ENCODE measurements at regions not wholly inside any gene's neighbourhood (a gene's known extent, or its start where the extent isn't known, plus 50 kb on each side); places are given as distances from the start of the nearest gene placed in this dataset.

DNA sequence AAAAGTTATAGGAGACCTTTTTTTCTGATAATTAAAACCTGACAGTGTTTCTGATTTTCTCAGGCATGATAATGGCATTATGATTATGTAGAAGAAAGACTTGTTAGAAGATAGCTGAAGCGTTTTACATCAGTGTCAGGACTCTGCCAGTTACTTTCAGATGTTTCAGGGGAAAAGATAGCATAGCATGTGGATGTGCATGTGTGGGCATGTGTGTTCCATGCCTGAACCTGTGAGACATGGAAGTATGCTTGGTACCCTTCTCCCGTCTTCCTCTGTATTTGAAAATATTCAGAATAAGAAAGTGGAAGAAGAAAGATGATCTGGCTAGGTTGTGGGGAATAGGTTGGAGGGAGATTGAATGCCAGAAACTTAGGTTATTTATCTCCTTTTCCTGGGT is 113.1 kb upstream of the PCAT7 start:
- no peak for DNase-seq
- 100% methylated on average over 2 of the region's 2 CpGs for WGBS (ENCODE audit: insufficient coverage)
- Histone ChIP-seq H3K4me1 (ENCODE audit: control insufficient read depth in 1 of 2, insufficient read depth in 2 of 2, low read length in 2 of 2) (no peaks in the 10 kb centered on the region), H3K9me3 (replicated peaks in 1 of 2; ENCODE audit: control insufficient read depth in 1 of 2, insufficient read depth in 1 of 2, low read length in 2 of 2) (no peaks in the 10 kb centered on the region), H2AFZ (ENCODE audit: insufficient read depth, low read depth, low read length, poor library complexity, severe bottlenecking) (no peak overlapping the region), H3K4me2 (replicated peaks; ENCODE audit: extremely low read depth, low read length, poor library complexity, severe bottlenecking) (no peak overlapping the region), H3K9ac (ENCODE audit: insufficient read depth, low read length, poor library complexity, severe bottlenecking) (no peak overlapping the region), H3K27me3 (ENCODE audit: control insufficient read depth in 2 of 2, insufficient read depth in 2 of 2, low read length in 2 of 2) (no peaks in the 10 kb centered on the region), H3K79me2 (ENCODE audit: insufficient read depth, low read length) (peaks cover 44% of the 10 kb centered on the region), H3K27ac (ENCODE audit: low read depth in 1 of 2, low read length in 2 of 2) (peak overlapping the region in 1 of 2 donors; percentile 20), H3K36me3 (replicated peaks in 1 of 2; ENCODE audit: control insufficient read depth in 1 of 2, insufficient read depth in 2 of 2, low read length in 2 of 2) (peaks cover 62 to 80% of the 10 kb centered on the region in 2 donors), H4K20me1 (ENCODE audit: insufficient read depth, low read length) (peaks cover 66% of the 10 kb centered on the region), H3K4me3 (replicated peaks in 1 of 3; ENCODE audit: low read depth in 2 of 3, low read length in 3 of 3) (no peak overlapping the region)
- Mint-ChIP-seq H3K4me3 (no peak overlapping the region), H3K9me3 (no peaks in the 10 kb centered on the region), H3K4me1 (no peaks in the 10 kb centered on the region), H3K27ac (no peak overlapping the region), H3K27me3 (ENCODE audit: low read depth in 3 of 3) (peaks cover 0 to 1% (median 0%) of the 10 kb centered on the region in 3 donors), H3K36me3 (peaks cover 62 to 83% of the 10 kb centered on the region in 2 donors)
- TF ChIP-seq, protein P1, sequence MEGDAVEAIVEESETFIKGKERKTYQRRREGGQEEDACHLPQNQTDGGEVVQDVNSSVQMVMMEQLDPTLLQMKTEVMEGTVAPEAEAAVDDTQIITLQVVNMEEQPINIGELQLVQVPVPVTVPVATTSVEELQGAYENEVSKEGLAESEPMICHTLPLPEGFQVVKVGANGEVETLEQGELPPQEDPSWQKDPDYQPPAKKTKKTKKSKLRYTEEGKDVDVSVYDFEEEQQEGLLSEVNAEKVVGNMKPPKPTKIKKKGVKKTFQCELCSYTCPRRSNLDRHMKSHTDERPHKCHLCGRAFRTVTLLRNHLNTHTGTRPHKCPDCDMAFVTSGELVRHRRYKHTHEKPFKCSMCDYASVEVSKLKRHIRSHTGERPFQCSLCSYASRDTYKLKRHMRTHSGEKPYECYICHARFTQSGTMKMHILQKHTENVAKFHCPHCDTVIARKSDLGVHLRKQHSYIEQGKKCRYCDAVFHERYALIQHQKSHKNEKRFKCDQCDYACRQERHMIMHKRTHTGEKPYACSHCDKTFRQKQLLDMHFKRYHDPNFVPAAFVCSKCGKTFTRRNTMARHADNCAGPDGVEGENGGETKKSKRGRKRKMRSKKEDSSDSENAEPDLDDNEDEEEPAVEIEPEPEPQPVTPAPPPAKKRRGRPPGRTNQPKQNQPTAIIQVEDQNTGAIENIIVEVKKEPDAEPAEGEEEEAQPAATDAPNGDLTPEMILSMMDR (IDR thresholded peaks at IDR 0.05) = no peak
- intact Hi-C loops (cut with micrococcal nuclease) = no loop called here

DNA sequence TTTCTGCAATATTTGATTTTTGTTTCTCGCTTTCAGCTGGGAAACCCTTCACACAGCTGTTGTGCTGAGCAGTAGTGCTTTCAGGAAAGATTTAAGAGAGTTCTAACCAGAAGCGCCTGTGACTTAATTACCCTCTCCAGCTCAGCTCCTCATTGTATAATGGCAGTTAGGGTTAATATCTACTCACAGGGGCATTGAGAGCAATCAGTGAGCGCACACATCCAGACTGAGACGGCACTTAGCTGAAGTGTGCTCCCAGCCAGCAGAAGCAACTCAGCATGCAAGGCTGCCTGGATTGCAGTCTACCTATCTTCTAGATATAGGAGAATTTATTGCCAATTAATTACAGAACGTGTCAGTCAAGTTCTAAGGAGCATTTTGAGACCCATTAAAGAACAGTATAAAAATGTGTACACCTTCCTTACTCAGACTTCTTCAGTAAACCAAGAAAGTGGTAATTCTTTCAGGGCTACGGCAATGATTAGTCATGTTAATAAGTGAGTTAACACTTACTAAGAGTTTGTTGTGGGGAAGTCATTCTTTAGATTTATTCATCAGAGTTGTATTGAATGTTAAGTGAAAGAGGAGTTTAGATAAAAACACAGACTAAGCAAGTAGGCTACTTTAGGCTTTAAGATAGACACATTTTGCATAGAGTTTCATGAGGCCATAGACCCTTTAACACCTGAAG is 111.7 kb upstream of the PCAT7 start:
- H3K27ac Mint-ChIP-seq = peak overlapping the region in 2 of 7 donors; percentile 43 to 50
- no peak overlapping the region for H3K27ac ChIP-seq (ENCODE audit: low read depth in 1 of 2, low read length in 2 of 2)
- intact Hi-C loops (cut with micrococcal nuclease) = no loop called here

More for the DNA sequence above, 111.7 kb upstream of the PCAT7 start:
- H3K36me3 Mint-ChIP-seq = peaks cover 70 to 95% of the 10 kb centered on the region in 2 donors
- no peaks in the 10 kb centered on the region for H3K4me1 Mint-ChIP-seq
- Histone ChIP-seq H3K9me3 (replicated peaks in 1 of 2; ENCODE audit: control insufficient read depth in 1 of 2, insufficient read depth in 1 of 2, low read length in 2 of 2) (no peaks in the 10 kb centered on the region), H3K4me3 (replicated peaks in 1 of 3; ENCODE audit: low read depth in 2 of 3, low read length in 3 of 3) (no peak overlapping the region), H3K9ac (ENCODE audit: insufficient read depth, low read length, poor library complexity, severe bottlenecking) (no peak overlapping the region), H3K36me3 (replicated peaks in 1 of 2; ENCODE audit: control insufficient read depth in 1 of 2, insufficient read depth in 2 of 2, low read length in 2 of 2) (peaks cover 74 to 93% of the 10 kb centered on the region in 2 donors), H4K20me1 (ENCODE audit: insufficient read depth, low read length) (peaks cover 67% of the 10 kb centered on the region), H3K4me2 (replicated peaks; ENCODE audit: extremely low read depth, low read length, poor library complexity, severe bottlenecking) (no peak overlapping the region), H3K27me3 (ENCODE audit: control insufficient read depth in 2 of 2, insufficient read depth in 2 of 2, low read length in 2 of 2) (no peaks in the 10 kb centered on the region), H3K4me1 (ENCODE audit: control insufficient read depth in 1 of 2, insufficient read depth in 2 of 2, low read length in 2 of 2) (no peaks in the 10 kb centered on the region), H3K79me2 (ENCODE audit: insufficient read depth, low read length) (peaks cover 44% of the 10 kb centered on the region), H2AFZ (ENCODE audit: insufficient read depth, low read depth, low read length, poor library complexity, severe bottlenecking) (no peak overlapping the region)
- WGBS (ENCODE audit: insufficient coverage) = no CpG with 5 or more reads among the region's 6 CpGs
- H3K27me3 Mint-ChIP-seq (ENCODE audit: low read depth in 3 of 3) = peaks cover 0 to 1% (median 0%) of the 10 kb centered on the region in 3 donors
- no peak for DNase-seq
- TF ChIP-seq, protein P1 (IDR thresholded peaks at IDR 0.05) = no peak
- H3K9me3 Mint-ChIP-seq = no peaks in the 10 kb centered on the region
- H3K4me3 Mint-ChIP-seq = no peak overlapping the region
